HAP-1 (cell line): ENCODE measurements at regions not wholly inside any gene's neighbourhood (a gene's known extent, or its start where the extent isn't known, plus 50 kb on each side); places are given as distances from the start of the nearest gene placed in this dataset.

Experiments used
- DNase-seq, 2 experiments: peaks; one replicate each; pipeline ENCODE4 v3.0.0-alpha.2; 2016 to 2020; ENCODE audit warnings: low spot score in 2 of 2
- H3K27me3 ChIP-seq: fragments of 250-450 bp; sonication (Bioruptor Pico); 2 replicates; pipeline ENCODE4 v1.5.1; 2020; ENCODE audit warnings: low read depth, mild to moderate bottlenecking, moderate library complexity
- H3K36me3 ChIP-seq: fragments of 250-450 bp; sonication (Bioruptor Pico); replicated peaks from 2 replicates; pipeline ENCODE4 v1.5.1; 2020; ENCODE audit warnings: mild to moderate bottlenecking
- H3K4me1 ChIP-seq: fragments of 250-450 bp; sonication (Bioruptor Pico); 2 replicates; pipeline ENCODE4 v1.5.1; 2020; ENCODE audit warnings: mild to moderate bottlenecking
- H3K4me3 ChIP-seq: fragments of 250-450 bp; sonication (Bioruptor Pico); 2 replicates; pipeline ENCODE4 v1.5.1; 2020; ENCODE audit warnings: mild to moderate bottlenecking, moderate library complexity
- H3K9me3 ChIP-seq: fragments of 250-450 bp; sonication (Bioruptor Pico); 2 replicates; pipeline ENCODE4 v1.5.1; 2020; ENCODE audit warnings: mild to moderate bottlenecking, moderate library complexity
- in situ Hi-C: fragments of 300-500 bp; cut with MboI; formaldehyde crosslinking; loops from 3 replicates; pipeline ENCODE4 v1.14.3; 2020; ENCODE audit warnings: low sequenced_read_pairs, inconsistent platforms, mixed read lengths

GRCh38 chr10:84659497-84660439 is 331.4 kb downstream of the CCSER2 start:
- H3K9me3 ChIP-seq, result no peaks in the 10 kb centered on the region
- no peaks in the 10 kb centered on the region for H3K36me3 ChIP-seq
- no peaks in the 10 kb centered on the region for H3K27me3 ChIP-seq
- H3K4me1 ChIP-seq, result no peaks in the 10 kb centered on the region
- in situ Hi-C loops, result no loop called here
- DNase-seq, result no peak
- H3K4me3 ChIP-seq, result no peak overlapping the region

GRCh38 chr10:84660450-84661159 is 332.2 kb downstream of the CCSER2 start:
- Histone ChIP-seq H3K4me1 (no peaks in the 10 kb centered on the region), H3K4me3 (no peak overlapping the region), H3K36me3 (no peaks in the 10 kb centered on the region), H3K9me3 (no peaks in the 10 kb centered on the region), H3K27me3 (no peaks in the 10 kb centered on the region)
- no peak for DNase-seq
- in situ Hi-C loops, result no loop called here

DNA sequence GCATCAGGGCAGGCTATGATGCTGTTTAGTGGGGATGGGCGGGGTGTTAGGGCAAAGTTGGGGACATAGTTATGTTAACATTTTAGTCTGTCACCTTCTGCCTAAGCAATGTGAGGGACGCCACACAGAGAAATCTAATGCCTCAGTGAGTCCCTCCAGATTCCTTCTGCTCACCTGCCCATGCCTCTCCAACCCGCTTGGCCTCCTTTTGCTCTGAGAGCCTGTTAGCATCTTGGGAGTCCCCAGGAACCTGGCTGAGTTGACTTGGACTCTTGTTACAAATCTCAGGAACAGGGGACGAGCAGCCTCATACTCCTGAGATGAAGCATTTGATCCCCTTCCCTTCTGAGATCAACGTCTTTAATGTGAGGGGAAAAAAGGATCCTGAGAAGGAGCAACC is 336.8 kb downstream of the CCSER2 start:
- Histone ChIP-seq H3K36me3 (no peaks in the 10 kb centered on the region), H3K4me1 (no peaks in the 10 kb centered on the region), H3K27me3 (no peaks in the 10 kb centered on the region), H3K4me3 (no peak overlapping the region), H3K9me3 (no peaks in the 10 kb centered on the region)
- in situ Hi-C loops, result no loop called here
- no peak for DNase-seq

- peak; percentile 17 to 73 for DNase-seq
- Histone ChIP-seq H3K4me3 (no peak overlapping the region), H3K27me3 (no peaks in the 10 kb centered on the region), H3K36me3 (no peaks in the 10 kb centered on the region), H3K9me3 (no peaks in the 10 kb centered on the region), H3K4me1 (no peaks in the 10 kb centered on the region)
- in situ Hi-C loops, result no loop called here
Observed at GRCh38 chr10:84665883-84666463, 337.6 kb downstream of the CCSER2 start.

DNA sequence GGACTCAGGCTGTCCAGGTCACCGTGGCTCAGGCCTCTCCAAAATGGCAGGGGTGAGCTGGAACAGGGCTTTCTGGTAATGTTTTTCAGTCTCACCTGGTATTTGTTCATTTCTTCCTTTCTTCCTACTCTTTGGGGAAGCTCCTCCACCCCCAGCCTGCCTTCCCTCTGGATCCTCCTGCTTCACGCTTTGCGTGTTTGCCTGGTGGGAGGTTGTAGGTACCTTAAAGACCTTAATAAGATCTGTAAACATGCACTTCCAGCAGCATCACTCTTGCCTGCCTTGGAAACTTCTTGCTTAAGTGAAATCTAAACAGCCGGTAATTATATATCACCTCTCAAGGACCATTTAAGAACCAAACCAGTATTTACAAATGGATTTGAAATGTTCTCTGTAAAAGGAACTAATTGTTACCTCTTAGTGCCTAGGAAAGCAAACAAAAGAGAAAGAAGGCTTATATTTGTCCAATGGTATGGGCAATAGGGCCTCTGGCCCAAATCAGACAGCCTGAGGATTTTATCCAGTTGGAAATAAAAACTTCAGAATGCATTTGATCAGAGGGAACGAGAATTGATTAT is 339.9 kb downstream of the CCSER2 start:
- H3K4me1 ChIP-seq, result no peaks in the 10 kb centered on the region
- no peak for DNase-seq
- H3K36me3 ChIP-seq, result no peaks in the 10 kb centered on the region
- in situ Hi-C loops, result no loop called here
- H3K4me3 ChIP-seq, result no peak overlapping the region
- no peaks in the 10 kb centered on the region for H3K27me3 ChIP-seq
- no peaks in the 10 kb centered on the region for H3K9me3 ChIP-seq

- Histone ChIP-seq H3K36me3 (no peaks in the 10 kb centered on the region), H3K9me3 (no peaks in the 10 kb centered on the region), H3K27me3 (no peaks in the 10 kb centered on the region; the same call in 1 of the 2 replicates), H3K4me1 (no peaks in the 10 kb centered on the region), H3K4me3 (no peak overlapping the region)
- no peak for DNase-seq
- in situ Hi-C loops, result no loop called here
Observed at GRCh38 chr10:84675060-84675459, 346.7 kb downstream of the CCSER2 start.

- Histone ChIP-seq H3K4me3 (no peak overlapping the region), H3K27me3 (no peaks in the 10 kb centered on the region; the same call in 1 of the 2 replicates), H3K36me3 (no peaks in the 10 kb centered on the region), H3K4me1 (no peaks in the 10 kb centered on the region), H3K9me3 (no peaks in the 10 kb centered on the region)
- in situ Hi-C loops, result no loop called here
- no peak for DNase-seq
Observed at GRCh38 chr10:84676536-84676935, 348.1 kb downstream of the CCSER2 start.

DNA sequence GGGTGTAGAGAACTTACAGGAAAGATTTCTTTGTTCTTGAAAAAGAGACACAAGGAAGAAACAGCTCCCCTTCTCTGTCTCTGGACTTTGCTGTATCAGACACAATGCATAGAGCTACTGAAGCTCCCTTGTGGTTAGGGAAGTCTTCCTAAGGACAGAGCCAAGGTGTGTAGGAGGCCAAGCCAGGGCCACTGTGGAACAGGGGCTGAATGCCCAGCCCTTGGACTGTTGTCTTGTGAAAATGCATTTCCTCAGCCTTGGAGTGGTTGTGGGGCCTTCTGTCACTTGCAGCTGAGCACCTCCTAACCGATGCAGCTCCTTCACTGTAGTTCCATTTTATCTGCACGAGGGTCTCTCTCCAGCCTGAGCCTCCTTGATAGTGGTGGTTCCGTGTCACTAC is 353.4 kb downstream of the CCSER2 start:
- H3K9me3 ChIP-seq, result no peaks in the 10 kb centered on the region
- DNase-seq, result no peak
- in situ Hi-C loops, result no loop called here
- H3K4me1 ChIP-seq, result no peaks in the 10 kb centered on the region
- no peaks in the 10 kb centered on the region; the same call in 1 of the 2 replicates for H3K27me3 ChIP-seq
- H3K36me3 ChIP-seq, result no peaks in the 10 kb centered on the region
- no peak overlapping the region for H3K4me3 ChIP-seq

DNA sequence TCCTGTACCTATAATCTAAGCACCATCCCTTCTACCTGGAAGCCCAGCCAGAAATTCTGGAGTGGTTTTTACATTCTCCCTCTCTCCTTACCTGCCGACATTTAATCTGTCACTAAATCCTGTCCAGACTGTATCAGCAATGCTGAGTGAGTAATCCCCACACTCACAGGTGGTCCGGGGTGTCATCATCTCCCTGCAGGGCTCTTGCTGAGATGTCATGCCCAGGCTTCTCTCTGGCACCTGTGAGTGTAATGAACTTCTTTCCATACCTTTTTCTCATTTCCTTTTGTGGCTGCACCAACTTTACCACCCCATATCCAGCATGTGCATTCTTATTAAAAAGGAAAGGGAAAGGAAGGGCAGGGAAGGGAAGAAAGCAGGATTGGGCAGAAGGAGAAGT is 355.2 kb downstream of the CCSER2 start:
- DNase-seq, result no peak
- Histone ChIP-seq H3K27me3 (no peaks in the 10 kb centered on the region), H3K4me3 (no peak overlapping the region), H3K36me3 (no peaks in the 10 kb centered on the region), H3K9me3 (no peaks in the 10 kb centered on the region), H3K4me1 (no peaks in the 10 kb centered on the region)
- in situ Hi-C loops, result no loop called here

DNA sequence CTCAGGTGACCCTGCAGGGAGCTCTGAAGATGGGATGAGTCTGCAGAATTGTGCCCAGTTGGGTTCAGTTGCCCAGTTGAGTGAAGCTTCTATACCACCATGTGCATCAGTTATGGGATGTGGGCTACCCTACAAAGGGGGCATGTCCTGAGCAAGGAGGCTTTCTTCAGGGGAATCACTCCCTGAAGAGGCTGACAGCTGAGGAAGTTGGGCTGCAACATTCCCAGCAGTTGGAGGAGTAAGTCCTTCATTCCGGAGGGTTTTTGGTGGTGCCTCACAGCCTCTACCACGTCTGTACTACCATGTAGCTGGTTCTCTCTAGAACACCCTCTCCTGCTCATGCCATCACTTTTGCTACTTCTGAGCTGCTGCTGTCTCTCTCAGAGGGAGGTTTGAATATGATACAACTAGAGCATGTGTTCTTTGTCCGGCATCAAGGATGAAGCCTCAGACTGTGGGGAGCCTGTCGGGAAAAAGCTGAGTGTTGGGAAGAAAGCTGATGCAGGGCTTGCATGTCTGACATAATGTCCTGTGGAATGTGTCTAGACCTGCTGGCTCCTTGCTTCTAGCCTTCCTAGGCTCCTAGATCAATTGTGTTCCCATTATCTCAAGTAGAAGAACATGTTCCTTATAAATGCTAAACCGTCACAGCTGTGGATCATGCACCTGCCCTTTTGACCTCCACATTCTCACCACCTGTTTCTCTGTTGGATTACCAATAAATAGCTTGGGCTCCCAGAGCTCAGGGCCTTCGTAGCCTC is 355.8 kb downstream of the CCSER2 start:
- no peaks in the 10 kb centered on the region for H3K9me3 ChIP-seq
- H3K27me3 ChIP-seq, result no peaks in the 10 kb centered on the region
- in situ Hi-C loops, result no loop called here
- no peak overlapping the region for H3K4me3 ChIP-seq
- H3K4me1 ChIP-seq, result no peaks in the 10 kb centered on the region
- no peaks in the 10 kb centered on the region for H3K36me3 ChIP-seq
- DNase-seq, result no peak

- in situ Hi-C loops, result no loop called here
- Histone ChIP-seq H3K4me1 (no peaks in the 10 kb centered on the region), H3K27me3 (no peaks in the 10 kb centered on the region), H3K4me3 (no peak overlapping the region), H3K9me3 (no peaks in the 10 kb centered on the region), H3K36me3 (no peaks in the 10 kb centered on the region)
- no peak for DNase-seq
Observed at GRCh38 chr10:84685047-84685660, 356.8 kb downstream of the CCSER2 start.

DNA sequence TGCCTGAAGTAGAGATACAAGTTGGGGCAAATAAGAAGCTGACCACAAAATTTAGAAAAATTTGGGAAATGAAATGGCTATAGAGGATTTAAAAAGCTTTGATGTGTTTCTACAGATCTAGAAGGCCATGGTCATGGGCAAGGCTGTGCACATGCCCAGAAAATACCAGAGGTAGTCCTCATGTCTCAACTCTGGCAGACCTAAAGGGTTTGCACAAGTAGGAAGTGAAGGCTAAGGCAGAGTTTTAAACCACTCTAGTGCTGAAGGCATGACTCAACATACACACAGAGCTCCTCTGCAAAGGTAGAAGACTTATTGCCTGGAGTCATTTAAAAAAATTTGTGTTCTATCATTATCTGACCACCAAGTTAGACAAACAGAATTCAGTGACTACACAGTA is 364.6 kb downstream of the CCSER2 start:
- in situ Hi-C loops, result no loop called here
- DNase-seq, result no peak
- Histone ChIP-seq H3K36me3 (no peaks in the 10 kb centered on the region), H3K4me1 (no peaks in the 10 kb centered on the region), H3K4me3 (no peak overlapping the region), H3K9me3 (no peaks in the 10 kb centered on the region), H3K27me3 (peaks cover 4% of the 10 kb centered on the region; the same call in 1 of the 2 replicates)

DNA sequence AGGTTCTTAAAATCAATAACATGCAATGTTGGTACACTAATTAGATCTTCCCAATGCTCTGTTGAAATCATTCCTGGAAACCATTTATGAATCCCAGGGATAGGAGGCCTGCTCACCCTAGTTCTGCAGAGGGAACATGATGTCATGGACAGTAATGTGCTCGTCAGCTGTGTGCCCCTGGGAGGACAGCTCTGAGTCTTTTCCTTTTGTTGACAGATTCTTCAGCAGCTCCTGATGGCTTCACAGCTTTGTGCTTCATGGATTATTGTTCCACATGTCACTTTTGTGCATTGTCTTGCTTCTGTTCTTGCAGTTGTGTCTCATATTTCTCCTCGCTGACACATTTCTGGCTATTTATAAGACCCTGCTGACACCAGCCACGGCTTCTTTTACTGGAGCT is 367.5 kb downstream of the CCSER2 start:
- H3K36me3 ChIP-seq, result no peaks in the 10 kb centered on the region
- no peak overlapping the region for H3K4me3 ChIP-seq
- no peaks in the 10 kb centered on the region for H3K4me1 ChIP-seq
- H3K9me3 ChIP-seq, result no peaks in the 10 kb centered on the region
- peaks cover 4% of the 10 kb centered on the region; the same call in 1 of the 2 replicates for H3K27me3 ChIP-seq
- no peak for DNase-seq
- in situ Hi-C loops, result no loop called here
